ENCODE measurements at regions not wholly inside any gene's neighbourhood (a gene's known extent, or its start where the extent isn't known, plus 50 kb on each side); places are given as distances from the start of the nearest gene placed in this dataset.

GRCh38 chr6:137938770-137939379 is 71.8 kb downstream of the TNFAIP3 start:
- TF ChIP-seq CTCF (IDR thresholded peaks at IDR 0.05; ENCODE audit: insufficient read depth, low read length) (no peak), POLR2AphosphoS5 (IDR thresholded peaks at IDR 0.05; ENCODE audit: low read depth) (no peak), REST (IDR thresholded peaks at IDR 0.05; ENCODE audit: insufficient replicate concordance, low read depth) (no peak), GABPA (IDR thresholded peaks at IDR 0.05; ENCODE audit: low read depth) (no peak), SPI1 (IDR thresholded peaks at IDR 0.05; ENCODE audit: borderline replicate concordance, low read depth) (no peak)
